ENCODE measurements at regions not wholly inside any gene's neighbourhood (a gene's known extent, or its start where the extent isn't known, plus 50 kb on each side); places are given as distances from the start of the nearest gene placed in this dataset.
A peak's percentile ranks its signal among the peaks of the same experiment; 100 is the strongest.

DNA sequence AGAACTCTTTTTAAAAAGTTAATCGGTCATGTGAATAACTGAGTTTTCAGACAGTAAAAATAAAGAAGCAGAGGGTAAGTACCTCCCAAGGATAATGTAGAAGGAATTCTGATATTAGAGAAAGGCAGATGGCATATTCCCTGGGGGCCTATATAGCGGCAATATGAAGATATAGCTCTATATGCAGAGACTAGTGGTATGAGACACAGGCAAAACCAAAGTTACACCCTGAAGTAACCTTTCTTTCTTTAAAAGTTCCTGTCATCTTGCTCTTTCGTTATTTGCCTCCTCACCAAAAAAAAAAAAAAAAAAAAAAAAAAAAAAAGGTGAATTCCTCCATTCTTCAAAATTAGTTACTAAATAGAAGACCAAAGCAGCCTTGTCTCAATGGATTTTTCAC is 76.2 kb upstream of the ARHGAP32 start:
- DNase-seq (ENCODE audit: low read depth): no peak

GRCh38 chr11:129267716-129268115 is 75.6 kb upstream of the ARHGAP32 start:
- no peak for DNase-seq (ENCODE audit: low read depth)

GRCh38 chr11:129266536-129266935 is 74.4 kb upstream of the ARHGAP32 start:
- no peak for DNase-seq (ENCODE audit: low read depth)

- no peak for DNase-seq (ENCODE audit: low read depth)
Measured at GRCh38 chr11:129265125-129265788, 73.1 kb upstream of the ARHGAP32 start.

- DNase-seq (ENCODE audit: low read depth): no peak
Measured at GRCh38 chr11:129264114-129264513, 72.0 kb upstream of the ARHGAP32 start.

- no peak for DNase-seq (ENCODE audit: low read depth)
Measured at GRCh38 chr11:129260750-129261149, 68.6 kb upstream of the ARHGAP32 start.

GRCh38 chr11:129259931-129260348 is 67.8 kb upstream of the ARHGAP32 start:
- DNase-seq (ENCODE audit: low read depth): no peak

DNA sequence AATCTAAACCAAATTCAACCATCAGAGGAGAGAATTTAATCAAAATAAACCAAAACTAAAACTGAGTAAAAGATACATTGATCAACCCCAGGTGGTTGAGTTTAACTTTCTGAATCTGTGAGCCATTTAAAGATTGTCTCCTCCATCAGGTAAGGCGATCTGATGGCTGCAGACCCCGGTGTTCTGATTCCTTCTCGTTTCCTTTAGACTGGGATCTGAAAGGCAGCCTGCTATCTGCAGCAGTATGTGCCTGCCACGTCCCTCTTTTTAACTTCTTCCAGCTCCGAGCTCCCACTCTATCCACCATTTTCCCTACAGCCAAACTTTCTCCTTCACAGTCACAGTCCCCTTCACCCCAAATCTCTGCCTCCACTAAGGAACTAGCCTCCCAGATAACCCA is 66.1 kb upstream of the ARHGAP32 start:
- DNase-seq (ENCODE audit: low read depth): no peak

- no peak for DNase-seq (ENCODE audit: low read depth)
Measured at GRCh38 chr11:129257512-129257911, 65.4 kb upstream of the ARHGAP32 start.

DNA sequence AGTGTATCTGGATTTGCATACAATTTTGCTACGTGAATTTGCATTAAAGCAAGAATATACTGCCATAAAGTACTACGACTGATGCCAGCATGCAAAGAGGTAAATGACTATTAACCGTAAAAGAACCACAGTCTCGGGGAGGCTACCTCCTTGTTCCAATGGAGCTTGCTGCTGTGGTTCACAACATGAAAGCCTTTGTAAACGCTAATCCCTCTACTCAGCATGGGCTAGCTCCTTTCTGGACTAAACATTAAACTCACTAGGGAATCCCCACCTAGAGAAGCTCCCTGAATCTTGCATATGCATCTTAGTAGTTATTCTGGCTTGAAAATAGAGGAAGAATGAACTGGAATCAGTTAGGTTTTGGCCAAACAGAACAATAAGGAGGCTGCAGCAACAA is 60.5 kb upstream of the ARHGAP32 start:
- no peak for DNase-seq (ENCODE audit: low read depth)

- DNase-seq (ENCODE audit: low read depth): peak; percentile 58
Measured at GRCh38 chr11:129251067-129251466, 58.9 kb upstream of the ARHGAP32 start.

- DNase-seq (ENCODE audit: low read depth): peak; percentile 14
Measured at GRCh38 chr11:129249923-129250322, 57.8 kb upstream of the ARHGAP32 start.

GRCh38 chr11:129249351-129249750 is 57.2 kb upstream of the ARHGAP32 start:
- DNase-seq (ENCODE audit: low read depth): peak; percentile 87

DNA sequence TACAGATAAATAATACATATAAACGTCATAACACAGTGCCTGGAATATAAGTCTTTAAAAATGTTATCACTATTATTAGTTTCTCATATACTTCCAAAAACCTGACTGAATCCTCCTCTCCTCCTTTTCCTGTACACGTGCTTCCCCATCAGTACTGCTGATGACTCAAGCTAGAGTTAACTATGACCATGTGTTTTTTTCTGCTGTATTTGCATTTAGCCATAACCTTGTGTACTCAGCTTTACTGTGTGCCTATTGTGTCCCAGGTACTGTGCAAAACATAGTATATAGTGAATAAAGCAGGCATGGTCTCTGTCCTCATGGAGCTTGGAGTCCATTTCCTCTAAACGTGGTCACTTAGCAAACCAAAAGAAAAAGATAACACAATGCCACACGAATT is 56.5 kb upstream of the ARHGAP32 start:
- peak; percentile 76 for DNase-seq (ENCODE audit: low read depth)

DNA sequence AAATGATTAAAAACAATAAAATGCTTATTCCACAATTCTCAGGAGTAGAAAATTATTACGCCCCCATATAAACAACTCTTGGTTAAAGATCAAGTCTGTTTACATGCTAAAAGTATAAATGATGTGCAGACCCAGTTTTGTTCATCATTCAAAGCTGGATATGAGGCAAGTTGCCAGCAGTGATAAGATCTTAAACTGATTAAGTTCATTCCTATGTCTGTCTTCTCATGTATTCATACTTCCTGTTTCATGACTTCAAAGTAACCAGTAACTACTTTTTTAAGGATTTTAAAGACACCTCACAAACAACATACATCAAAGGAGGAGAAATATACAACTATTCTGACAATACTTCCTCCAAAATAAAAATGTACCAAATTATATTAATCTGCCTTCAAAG is 55.0 kb upstream of the ARHGAP32 start:
- DNase-seq (ENCODE audit: low read depth): no peak

DNA sequence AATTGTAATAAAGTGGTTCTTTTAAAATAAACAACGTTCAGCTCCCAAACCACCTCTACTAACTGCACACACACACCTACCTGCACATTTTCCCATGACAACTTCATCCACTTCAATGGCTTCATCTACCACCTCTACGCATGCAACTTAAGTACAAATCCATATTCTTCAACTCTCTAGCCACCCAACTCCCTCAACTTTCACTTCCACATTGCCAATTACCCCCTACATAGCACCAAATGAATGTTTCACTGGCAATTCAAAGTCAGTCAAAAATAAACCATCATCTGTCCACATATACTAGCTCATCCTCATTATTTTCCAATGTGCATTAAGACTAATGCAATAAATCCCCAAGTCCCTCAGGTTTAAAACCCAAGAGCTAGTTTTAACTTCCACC is 50.7 kb upstream of the ARHGAP32 start:
- DNase-seq (ENCODE audit: low read depth): no peak
